Kidney (tissue), 13 donors: ENCODE measurements at regions not wholly inside any gene's neighbourhood (a gene's known extent, or its start where the extent isn't known, plus 50 kb on each side); places are given as distances from the start of the nearest gene placed in this dataset.

Experiments used
- DNase-seq, 5 donors: peaks; one replicate each; pipeline ENCODE4 v3.0.0-alpha.2; 2013 to 2020
- FAIRE-seq: peaks from 2 replicates; lab custom pipeline; 2012; peaks lifted over from hg19 to GRCh38; lab: Jason Lieb, UNC
- H3K27ac ChIP-seq, 2 donors: one replicate each; pipeline ENCODE4 v1.7.0; 2013; ENCODE audit warnings: low read depth in 2 of 2, low read length in 2 of 2, inconsistent platforms in 1 of 2
- H3K27me3 ChIP-seq: one replicate; pipeline ENCODE4 v1.7.1; 2013; ENCODE audit warnings: low read length, inconsistent platforms; ENCODE audit not compliant: control insufficient read depth, insufficient read depth
- H3K36me3 ChIP-seq, 3 donors: one replicate each; pipeline versions ENCODE4 v1.7.0 to v1.7.1; 2013; ENCODE audit warnings: low read length in 3 of 3, control low read depth in 1 of 3, inconsistent platforms in 1 of 3; ENCODE audit not compliant: insufficient read depth in 3 of 3, control insufficient read depth in 2 of 3
- H3K4me1 ChIP-seq, 3 donors: one replicate each; pipeline versions ENCODE4 v1.7.0 to v1.7.1; 2013; ENCODE audit warnings: low read length in 3 of 3, inconsistent platforms in 1 of 3, low read depth in 1 of 3; ENCODE audit not compliant: control insufficient read depth in 2 of 3, insufficient read depth in 2 of 3
- H3K4me3 ChIP-seq, 3 donors: one replicate each; pipeline versions ENCODE4 v1.7.0 to v1.8.1; 2013; ENCODE audit warnings: low read length in 3 of 3, control low read depth in 1 of 3, inconsistent platforms in 1 of 3
- H3K9ac ChIP-seq, 3 donors: one replicate each; pipeline versions ENCODE4 v1.7.0 to v1.7.1; 2013; ENCODE audit warnings: low read length in 3 of 3, control low read depth in 1 of 3, inconsistent platforms in 1 of 3
- H3K9me3 ChIP-seq, 3 donors: one replicate each; pipeline versions ENCODE4 v1.7.0 to v1.7.1; 2013; ENCODE audit warnings: low read length in 3 of 3, control low read depth in 1 of 3, inconsistent platforms in 1 of 3; ENCODE audit not compliant: control insufficient read depth in 2 of 3, insufficient read depth in 1 of 3
- CTCF ChIP-seq: IDR thresholded peaks from 3 replicates; pipeline ENCODE4 v1.5.1; 2012; ENCODE audit warnings: mild to moderate bottlenecking, moderate library complexity, borderline replicate concordance; ENCODE audit not compliant: insufficient read depth; ENCODE audit errors: extremely low read depth
- intact Hi-C: fragments of 100-400 bp; cut with DNase I; formaldehyde crosslinking; loops from one replicate; pipeline ENCODE4 v1.11.1; 2022
- donor health status: control.
- donor health status: control.
- donor health status: control.
- donor health status: control.
- donor health status: control.
- donor health status: DM: yes; HTN: yes; CAD: no.
- donor health status: Normal renal cell carcinoma (clear cell type).

- no peak overlapping the region for H3K4me3 ChIP-seq
- H3K4me1 ChIP-seq: no peaks in the 10 kb centered on the region
- TF ChIP-seq CTCF: no peak
- DNase-seq (no peak), FAIRE-seq (no peak)
- no peaks in the 10 kb centered on the region for H3K9me3 ChIP-seq
- intact Hi-C loops: no loop called here
- no peak overlapping the region for H3K9ac ChIP-seq
- no peak overlapping the region for H3K27ac ChIP-seq
- no peaks in the 10 kb centered on the region for H3K27me3 ChIP-seq
- H3K36me3 ChIP-seq: no peaks in the 10 kb centered on the region
Measured at GRCh38 chrX:39499996-39500395, 597.8 kb downstream of the BCOR start.

- Histone ChIP-seq H3K9ac (no peak overlapping the region), H3K4me1 (no peaks in the 10 kb centered on the region), H3K27me3 (no peaks in the 10 kb centered on the region), H3K27ac (no peak overlapping the region), H3K4me3 (no peak overlapping the region), H3K9me3 (no peaks in the 10 kb centered on the region), H3K36me3 (no peaks in the 10 kb centered on the region)
- DNase-seq (no peak), FAIRE-seq (no peak)
- no peak for TF ChIP-seq CTCF
- intact Hi-C loops: no loop called here
Measured at GRCh38 chrX:39501822-39502221, 595.9 kb downstream of the BCOR start.

- Histone ChIP-seq H3K27me3 (no peaks in the 10 kb centered on the region), H3K4me1 (no peaks in the 10 kb centered on the region), H3K9ac (no peak overlapping the region), H3K36me3 (no peaks in the 10 kb centered on the region), H3K4me3 (no peak overlapping the region), H3K27ac (no peak overlapping the region), H3K9me3 (no peaks in the 10 kb centered on the region)
- intact Hi-C loops: no loop called here
- DNase-seq (no peak), FAIRE-seq (no peak)
- no peak for TF ChIP-seq CTCF
Measured at GRCh38 chrX:39502486-39502885, 595.3 kb downstream of the BCOR start.

GRCh38 chrX:39504227-39504626 lies 593.5 kb downstream of the BCOR start:
- Histone ChIP-seq H3K36me3 (no peaks in the 10 kb centered on the region), H3K4me1 (no peaks in the 10 kb centered on the region), H3K9ac (no peak overlapping the region), H3K9me3 (no peaks in the 10 kb centered on the region), H3K4me3 (no peak overlapping the region), H3K27me3 (no peaks in the 10 kb centered on the region), H3K27ac (no peak overlapping the region)
- intact Hi-C loops: no loop called here
- FAIRE-seq: no peak
- DNase-seq: no peak
- no peak for TF ChIP-seq CTCF
